Fibroblast of skin of right biceps (primary cell): ENCODE measurements at regions not wholly inside any gene's neighbourhood (a gene's known extent, or its start where the extent isn't known, plus 50 kb on each side); places are given as distances from the start of the nearest gene placed in this dataset.
"Not testable (repeated sequence)": the region's sequence is repeated elsewhere in the genome, so short reads cannot be mapped to it uniquely, and the experiment has no call there.

Experiments used
- DNase-seq: peaks from one replicate; pipeline ENCODE4 v3.0.0-alpha.2; 2013

DNA sequence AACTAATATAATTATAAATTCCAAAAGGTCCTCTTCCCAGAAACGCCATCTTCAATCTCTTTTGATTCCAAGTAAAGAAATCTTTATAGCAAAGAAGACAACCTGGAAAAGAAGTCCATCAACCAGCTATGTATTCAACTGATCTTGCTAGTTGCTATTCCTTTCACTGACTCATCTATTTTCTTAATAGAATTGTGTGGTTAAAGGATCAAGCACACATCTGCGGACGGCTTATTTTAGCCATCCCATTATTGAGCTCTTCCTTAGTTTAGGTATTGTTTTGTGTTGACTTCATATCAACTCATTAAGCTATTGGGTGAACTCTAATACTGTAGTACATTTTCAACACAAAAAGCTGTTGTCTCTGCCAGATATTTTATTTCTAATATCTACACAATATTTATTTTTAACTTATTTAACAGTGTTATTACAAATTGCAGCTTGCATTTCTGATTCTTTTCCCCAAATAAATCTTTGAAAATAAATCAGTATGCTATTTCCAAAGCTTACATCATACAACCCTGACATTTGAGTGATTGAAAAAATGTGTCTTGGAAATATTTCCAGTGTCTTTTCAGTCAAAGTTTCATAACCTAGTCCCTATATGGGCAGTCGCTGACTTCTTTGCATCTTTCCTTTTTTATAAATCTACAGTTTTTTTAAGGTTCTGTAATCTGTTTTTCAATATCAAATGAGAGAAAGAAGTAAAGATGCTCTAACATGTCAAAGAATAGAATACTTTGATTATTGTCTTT lies 158.8 kb upstream of the SPRY2 start:
- peak; percentile 17 for DNase-seq

- DNase-seq, result no peak
These were observed 157.5 kb upstream of the SPRY2 start for GRCh38 chr13:80498433-80498832.

DNA sequence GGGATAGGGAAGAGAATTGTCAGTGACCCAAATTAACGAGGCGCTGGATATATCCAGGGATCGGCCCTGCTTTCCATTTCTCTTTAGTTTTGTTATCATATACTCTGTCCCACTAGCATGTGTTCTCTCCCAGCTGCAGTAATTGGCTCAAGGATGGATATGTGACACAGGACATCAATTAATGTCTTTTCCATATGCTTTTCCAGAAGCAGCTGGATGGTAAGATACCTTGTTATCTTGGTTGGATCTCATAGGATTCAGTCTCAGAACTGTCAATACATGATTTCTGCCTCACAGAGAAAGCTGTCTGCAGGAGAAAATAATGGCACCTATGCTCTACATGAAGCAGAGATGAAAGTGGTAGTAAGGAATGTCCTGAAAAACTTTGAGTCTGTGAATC lies 157.1 kb upstream of the SPRY2 start:
- DNase-seq, result no peak

- DNase-seq, result no peak
These were observed 156.5 kb upstream of the SPRY2 start for GRCh38 chr13:80497439-80497838.

DNA sequence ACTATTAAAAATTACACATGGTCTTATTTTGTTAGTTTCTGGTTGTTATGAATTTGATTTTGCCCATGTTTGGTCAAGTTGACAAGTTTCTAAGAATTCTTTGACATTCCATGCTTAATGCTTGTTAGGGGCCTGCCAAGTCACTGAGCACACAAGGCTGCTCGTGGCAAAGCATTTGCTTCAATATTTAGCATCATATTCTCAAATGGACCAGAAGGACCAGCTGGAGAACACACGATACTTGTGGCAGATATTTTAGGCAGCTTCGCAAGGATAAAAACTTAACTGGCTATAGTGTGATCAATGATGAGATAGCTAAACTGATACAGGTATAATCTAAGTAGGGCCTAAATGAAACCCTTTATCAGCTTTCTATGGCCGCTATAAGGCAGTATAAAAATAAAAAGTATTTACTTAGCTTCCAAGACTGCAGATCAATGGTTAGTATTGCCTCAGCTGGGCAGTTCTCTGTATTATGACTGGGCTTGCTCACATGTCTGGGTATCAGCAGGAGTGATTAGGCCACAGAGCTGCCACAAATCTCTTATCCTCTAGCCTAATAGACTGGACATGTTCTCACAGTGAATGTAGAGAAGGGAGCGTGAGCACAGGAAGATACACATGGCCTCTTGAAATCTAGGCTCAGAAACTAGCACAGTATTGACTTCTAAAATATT lies 155.9 kb upstream of the SPRY2 start:
- DNase-seq, result no peak

GRCh38 chr13:80490491-80490943 lies 149.6 kb upstream of the SPRY2 start:
- not testable (repeated sequence) for DNase-seq

GRCh38 chr13:80486402-80486801 lies 145.5 kb upstream of the SPRY2 start:
- no peak for DNase-seq

DNA sequence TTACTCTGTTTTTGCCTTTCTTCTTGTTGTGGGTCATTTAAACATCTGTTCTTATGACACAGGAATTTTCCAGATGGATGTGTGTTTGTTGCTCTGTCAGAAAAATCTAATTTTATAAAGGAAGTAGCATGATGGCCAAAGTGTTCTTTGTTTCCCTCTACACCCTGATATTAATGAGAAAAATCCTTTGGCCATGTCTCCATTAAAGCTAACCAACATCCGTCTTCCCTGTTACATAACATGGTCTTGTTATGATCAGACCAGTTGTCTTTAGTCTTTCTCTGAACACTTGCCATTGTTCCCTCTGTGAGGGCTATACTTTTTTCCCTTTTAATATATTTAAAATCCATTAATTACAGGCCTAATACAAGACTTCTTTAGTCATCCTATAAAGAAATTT lies 142.2 kb upstream of the SPRY2 start:
- no peak for DNase-seq

GRCh38 chr13:80481588-80481987 lies 140.7 kb upstream of the SPRY2 start:
- no peak for DNase-seq

- no peak for DNase-seq
These were observed 136.9 kb upstream of the SPRY2 start for GRCh38 chr13:80477661-80478443.

- DNase-seq, result no peak
These were observed 136.0 kb upstream of the SPRY2 start for GRCh38 chr13:80476953-80477352.

GRCh38 chr13:80475718-80476117 lies 134.8 kb upstream of the SPRY2 start:
- DNase-seq, result no peak

DNA sequence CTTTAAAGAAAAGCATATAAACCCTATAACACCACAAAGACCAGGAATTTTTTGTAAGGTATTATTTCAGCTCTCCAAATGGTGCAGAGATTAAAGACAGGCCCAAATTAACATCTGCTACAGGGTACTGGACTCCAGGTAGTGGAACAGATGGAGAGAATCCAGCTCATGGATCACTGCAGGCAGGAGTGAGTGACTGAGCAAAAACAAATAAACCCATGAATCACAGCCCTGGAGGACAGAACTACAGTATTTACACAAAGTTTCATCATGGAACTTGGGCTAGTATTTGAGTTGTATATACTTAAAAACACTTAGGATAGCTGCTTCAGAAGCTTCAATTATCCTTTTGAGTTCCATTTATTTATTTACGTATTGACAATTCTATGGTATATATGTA lies 132.8 kb upstream of the SPRY2 start:
- peak; percentile 61 for DNase-seq

DNA sequence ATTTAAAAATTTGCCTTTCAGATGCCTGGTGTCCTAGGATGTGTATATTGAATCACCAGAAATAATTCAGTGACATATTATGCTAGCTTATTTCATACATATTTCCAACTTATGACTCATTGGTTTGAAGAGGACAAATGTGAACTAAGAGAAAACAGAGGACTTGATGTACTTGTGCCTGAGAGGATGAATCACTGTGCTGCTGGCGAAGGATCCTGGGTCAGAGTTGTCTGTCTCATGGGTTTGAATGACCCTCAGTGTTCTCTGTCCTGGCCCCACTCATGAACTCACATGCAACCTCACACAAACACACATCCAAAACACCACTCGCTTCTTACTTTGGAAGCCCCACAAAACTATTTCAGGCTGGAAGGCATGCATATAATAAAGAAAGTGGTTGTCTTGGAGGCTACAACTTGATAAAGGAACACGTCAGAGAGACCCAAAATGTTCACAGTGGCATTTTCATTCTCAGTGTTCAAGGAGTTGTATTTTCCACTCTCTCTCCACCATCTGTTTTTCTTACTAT lies 129.0 kb upstream of the SPRY2 start:
- peak; percentile 80 for DNase-seq

GRCh38 chr13:80469105-80469852 lies 128.4 kb upstream of the SPRY2 start:
- DNase-seq, result no peak

DNA sequence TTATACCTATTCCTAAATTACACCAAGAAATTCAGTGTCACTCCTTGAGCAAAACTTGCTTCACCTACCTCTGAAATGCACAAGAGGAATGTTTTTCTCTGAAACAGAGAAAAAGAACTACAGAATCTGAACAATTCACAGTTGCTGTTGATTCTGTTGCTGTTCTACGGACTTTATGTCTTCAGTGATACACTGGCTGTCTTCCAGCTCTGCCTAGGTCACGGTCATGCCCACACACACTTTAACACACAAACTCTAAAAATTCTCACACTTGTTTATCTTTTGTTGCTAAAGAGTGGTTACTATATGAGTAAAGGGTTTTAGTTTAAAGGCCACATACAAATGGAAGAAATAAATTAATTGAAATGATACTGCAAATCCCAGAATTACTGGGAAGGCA lies 124.4 kb upstream of the SPRY2 start:
- no peak for DNase-seq

DNA sequence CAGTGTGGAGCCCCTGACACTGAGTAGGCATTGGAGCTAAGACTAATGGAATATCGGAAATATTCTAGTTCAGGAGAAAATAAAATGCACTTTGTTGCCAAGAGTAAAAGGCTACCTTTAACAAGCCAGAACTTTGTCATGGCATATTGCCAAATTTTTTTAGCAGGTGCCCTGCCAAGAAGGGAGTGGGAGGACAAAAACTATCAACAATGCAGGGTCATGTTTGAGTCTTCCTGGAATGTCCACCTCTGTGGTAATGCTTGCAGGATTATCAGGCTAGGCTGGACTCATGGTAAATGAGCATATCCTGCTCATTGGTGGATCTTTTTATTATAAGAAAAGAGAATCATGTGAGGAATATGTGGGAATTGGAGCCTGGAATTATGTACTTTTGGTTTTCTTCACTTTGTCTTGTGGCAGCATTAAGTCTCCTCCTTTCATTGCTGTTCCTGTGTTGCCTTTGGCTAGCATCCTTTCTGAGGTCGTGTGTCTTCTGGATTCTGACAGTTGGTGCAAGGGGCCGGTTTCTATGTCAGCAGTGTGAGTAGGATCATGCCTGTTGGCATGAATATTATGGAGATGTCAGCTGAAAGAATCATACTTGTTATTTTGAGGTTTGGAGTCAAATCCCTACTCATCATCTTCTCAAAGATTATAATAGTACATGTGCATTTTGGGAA lies 122.9 kb upstream of the SPRY2 start:
- DNase-seq, result no peak

DNA sequence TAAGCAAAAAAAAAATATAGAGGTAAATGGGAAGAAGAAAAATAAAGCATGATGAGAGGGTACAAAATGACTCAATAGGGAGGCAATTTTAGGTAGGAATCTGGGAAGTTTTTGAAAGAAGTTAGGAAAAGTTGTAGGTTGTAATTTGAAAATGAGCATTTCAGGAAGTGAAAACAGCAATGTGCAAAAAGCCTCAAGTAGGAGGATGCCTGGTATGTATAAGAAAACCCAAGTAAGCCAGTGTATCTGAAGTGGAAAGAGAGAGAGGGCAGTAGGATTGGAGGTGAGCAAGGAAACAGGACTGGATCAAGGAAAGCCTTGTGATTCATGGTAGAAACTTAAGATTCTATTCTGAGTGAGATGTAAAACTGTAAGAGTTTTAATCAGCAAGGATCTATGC lies 121.6 kb upstream of the SPRY2 start:
- DNase-seq, result no peak

DNA sequence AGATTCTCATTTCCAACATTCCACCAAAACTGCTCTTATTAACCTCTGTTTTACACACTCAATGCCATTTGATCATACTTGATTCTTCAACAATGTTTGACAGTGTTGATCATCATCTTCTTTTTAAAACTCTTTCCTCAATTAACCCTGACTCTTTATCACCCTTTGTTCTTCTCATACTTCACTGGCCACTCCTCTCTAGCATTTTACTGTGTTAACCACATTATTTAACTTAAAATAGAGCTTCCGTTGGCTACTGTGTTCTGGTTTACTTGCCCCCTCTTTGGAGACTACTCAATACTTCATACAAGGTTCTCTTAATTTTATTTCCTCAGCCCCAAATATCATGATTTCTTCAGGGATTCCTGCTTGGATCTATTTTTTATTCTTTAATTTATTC lies 121.1 kb upstream of the SPRY2 start:
- DNase-seq, result no peak

DNA sequence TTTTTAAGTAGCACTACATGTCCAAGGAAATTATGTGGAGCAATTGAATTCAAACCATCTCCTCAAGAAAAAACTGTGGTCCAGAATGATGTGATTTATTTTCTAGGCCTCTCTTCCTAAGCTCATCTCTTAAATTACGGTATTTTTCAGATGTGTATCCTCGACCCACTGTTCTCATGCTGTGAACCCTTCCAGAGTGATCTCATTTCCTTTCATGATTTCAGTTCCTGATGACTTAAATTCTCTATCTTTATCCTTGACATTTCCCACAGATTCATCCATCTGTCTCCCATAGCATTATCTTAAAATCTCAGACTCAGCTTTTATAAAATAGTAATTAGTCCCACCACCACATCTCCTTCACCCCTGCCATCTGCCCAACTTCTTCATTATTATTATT lies 117.6 kb upstream of the SPRY2 start:
- DNase-seq, result no peak

- DNase-seq, result peak; percentile 39
These were observed 113.3 kb upstream of the SPRY2 start for GRCh38 chr13:80454245-80454644.

DNA sequence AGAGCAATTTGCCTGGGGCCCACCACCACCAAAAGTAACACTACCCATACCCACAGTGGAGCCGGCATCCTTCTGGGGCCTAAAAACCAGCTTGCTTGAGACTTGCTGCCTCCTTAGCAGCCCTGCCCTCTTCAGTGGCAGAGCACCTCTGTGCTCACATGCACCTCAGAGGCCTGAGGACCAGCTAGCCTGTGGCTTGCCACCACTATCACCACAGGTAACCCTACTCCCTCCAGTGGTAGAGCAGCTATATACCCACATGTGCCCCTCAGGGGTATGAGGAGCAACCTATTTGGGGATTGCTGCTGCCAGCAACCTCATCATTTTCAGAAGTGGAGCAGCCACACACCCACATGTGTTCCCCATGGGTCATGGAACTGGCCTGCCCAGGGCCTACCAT lies 111.4 kb upstream of the SPRY2 start:
- no peak for DNase-seq
